Thyroid gland (tissue), 4 donors: ENCODE measurements at regions not wholly inside any gene's neighbourhood (a gene's known extent, or its start where the extent isn't known, plus 50 kb on each side); places are given as distances from the start of the nearest gene placed in this dataset.
A peak's percentile ranks its signal among the peaks of the same experiment; 100 is the strongest.

Source experiments
- DNase-seq, 2 donors: peaks; one replicate each; pipeline ENCODE4 v3.0.0-alpha.2; 2019
- H3K27ac ChIP-seq, 3 donors: fragments of 200-600 bp; sonication (generic); 1 replicate in 2 of 3; 2 replicates in 1 of 3; pipeline ENCODE4 v1.5.1; 2016 to 2019; ENCODE audit warnings: mild to moderate bottlenecking in 1 of 3, moderate library complexity in 1 of 3
- H3K27me3 ChIP-seq: fragments of 200-600 bp; sonication (generic); one replicate; pipeline ENCODE4 v1.5.1; 2019
- H3K36me3 ChIP-seq, 2 donors: fragments of 200-600 bp; sonication (generic); one replicate each; pipeline ENCODE4 v1.5.1; 2016 to 2019
- H3K4me1 ChIP-seq, 2 donors: fragments of 200-600 bp; sonication (generic); one replicate each; pipeline ENCODE4 v1.5.1; 2017 to 2019
- H3K4me3 ChIP-seq, 3 donors: fragments of 200-600 bp; sonication (generic); replicated peaks in 1 of 3; 1 replicate in 2 of 3; 2 replicates in 1 of 3; pipeline ENCODE4 v1.5.1; 2016; ENCODE audit warnings: mild to moderate bottlenecking in 1 of 3
- H3K9me3 ChIP-seq: fragments of 200-600 bp; sonication (generic); one replicate; pipeline ENCODE4 v1.5.1; 2017
- POLR2A ChIP-seq, 2 donors: fragments of 450-650 bp; IDR thresholded peaks; one replicate each; pipeline ENCODE4 v1.6.1; 2017; ENCODE audit warnings: antibody characterized with exemption in 2 of 2, mild to moderate bottlenecking in 2 of 2, moderate library complexity in 1 of 2
- WGBS, 2 donors: methylation state at CpG; one replicate each; pipeline ENCODE4 v1.1.5; 2017; 5-methylcytosine and 5-hydroxymethylcytosine counted together
- intact Hi-C: fragments of 100-400 bp; cut with DNase I; formaldehyde crosslinking; loops from one replicate; pipeline ENCODE4 v1.15.1; 2023
- TF ChIP-seq, protein P1 (sequence below), 6 experiments: fragments of 200-600 bp in 3 of 6; fragments of 450-650 bp in 3 of 6; sonication (generic) in 3 of 6; IDR thresholded peaks; one replicate each; pipeline ENCODE4 v1.5.1; 2016 to 2019; ENCODE audit warnings: antibody characterized with exemption in 6 of 6, mild to moderate bottlenecking in 2 of 6, inconsistent platforms in 1 of 6, moderate library complexity in 1 of 6

- WGBS, 2 donors = 93 to 96% methylated on average over 2 of the region's 2 CpGs
- Histone ChIP-seq H3K4me3 (no peak overlapping the region), H3K36me3 (no peaks in the 10 kb centered on the region), H3K27me3 (no peaks in the 10 kb centered on the region), H3K27ac (no peak overlapping the region), H3K4me1 (peaks cover 4 to 8% of the 10 kb centered on the region in 2 donors), H3K9me3 (no peaks in the 10 kb centered on the region)
- DNase-seq = no peak
- intact Hi-C loops = no loop called here
- TF ChIP-seq, protein P1, sequence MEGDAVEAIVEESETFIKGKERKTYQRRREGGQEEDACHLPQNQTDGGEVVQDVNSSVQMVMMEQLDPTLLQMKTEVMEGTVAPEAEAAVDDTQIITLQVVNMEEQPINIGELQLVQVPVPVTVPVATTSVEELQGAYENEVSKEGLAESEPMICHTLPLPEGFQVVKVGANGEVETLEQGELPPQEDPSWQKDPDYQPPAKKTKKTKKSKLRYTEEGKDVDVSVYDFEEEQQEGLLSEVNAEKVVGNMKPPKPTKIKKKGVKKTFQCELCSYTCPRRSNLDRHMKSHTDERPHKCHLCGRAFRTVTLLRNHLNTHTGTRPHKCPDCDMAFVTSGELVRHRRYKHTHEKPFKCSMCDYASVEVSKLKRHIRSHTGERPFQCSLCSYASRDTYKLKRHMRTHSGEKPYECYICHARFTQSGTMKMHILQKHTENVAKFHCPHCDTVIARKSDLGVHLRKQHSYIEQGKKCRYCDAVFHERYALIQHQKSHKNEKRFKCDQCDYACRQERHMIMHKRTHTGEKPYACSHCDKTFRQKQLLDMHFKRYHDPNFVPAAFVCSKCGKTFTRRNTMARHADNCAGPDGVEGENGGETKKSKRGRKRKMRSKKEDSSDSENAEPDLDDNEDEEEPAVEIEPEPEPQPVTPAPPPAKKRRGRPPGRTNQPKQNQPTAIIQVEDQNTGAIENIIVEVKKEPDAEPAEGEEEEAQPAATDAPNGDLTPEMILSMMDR (IDR thresholded peaks at IDR 0.05) = no peak
- TF ChIP-seq POLR2A (IDR thresholded peaks at IDR 0.05) = no peak
These were observed 149.0 kb upstream of the ANK2 start for GRCh38 chr4:112900416-112900815.

- no peaks in the 10 kb centered on the region for H3K9me3 ChIP-seq
- TF ChIP-seq, protein P1 (IDR thresholded peaks at IDR 0.05) = no peak
- no peak for TF ChIP-seq POLR2A (IDR thresholded peaks at IDR 0.05)
- peaks cover 4 to 5% of the 10 kb centered on the region in 2 donors for H3K4me1 ChIP-seq
- intact Hi-C loops = no loop called here
- no peaks in the 10 kb centered on the region for H3K36me3 ChIP-seq
- H3K27me3 ChIP-seq = no peaks in the 10 kb centered on the region
- no peak for DNase-seq
- peak overlapping the region in 2 of 3 donors; percentile 2 to 32 for H3K27ac ChIP-seq
- WGBS, 2 donors = 72 to 73% methylated on average over 1 of the region's 1 CpG
- no peak overlapping the region for H3K4me3 ChIP-seq
These were observed 147.5 kb upstream of the ANK2 start for GRCh38 chr4:112901962-112902411.

GRCh38 chr4:112905728-112906127 lies 143.7 kb upstream of the ANK2 start:
- WGBS, 2 donors = 88 to 90% methylated on average over 4 of the region's 4 CpGs
- no peak overlapping the region for H3K27ac ChIP-seq

GRCh38 chr4:112908511-112908910 lies 140.9 kb upstream of the ANK2 start:
- H3K4me3 ChIP-seq = no peak overlapping the region
- peaks cover 0 to 4% of the 10 kb centered on the region in 2 donors for H3K4me1 ChIP-seq
- no peaks in the 10 kb centered on the region for H3K9me3 ChIP-seq
- no peaks in the 10 kb centered on the region for H3K27me3 ChIP-seq
- TF ChIP-seq, protein P1 (IDR thresholded peaks at IDR 0.05) = no peak
- no peak for TF ChIP-seq POLR2A (IDR thresholded peaks at IDR 0.05)
- H3K27ac ChIP-seq = no peak overlapping the region
- no peaks in the 10 kb centered on the region for H3K36me3 ChIP-seq
- intact Hi-C loops = no loop called here
- 89 to 92% methylated on average over 1 of the region's 1 CpG for WGBS, 2 donors
- no peak for DNase-seq

More at GRCh38 chr4:112905728-112906127, 143.7 kb upstream of the ANK2 start:
- H3K27me3 ChIP-seq = no peaks in the 10 kb centered on the region
- H3K36me3 ChIP-seq = no peaks in the 10 kb centered on the region
- peaks cover 4 to 6% of the 10 kb centered on the region in 2 donors for H3K4me1 ChIP-seq
- no peak for DNase-seq
- no peak overlapping the region for H3K4me3 ChIP-seq
- no peak for TF ChIP-seq POLR2A (IDR thresholded peaks at IDR 0.05)
- TF ChIP-seq, protein P1 (IDR thresholded peaks at IDR 0.05) = no peak
- intact Hi-C loops = no loop called here
- H3K9me3 ChIP-seq = no peaks in the 10 kb centered on the region

GRCh38 chr4:112910109-112910736 lies 139.2 kb upstream of the ANK2 start:
- WGBS, 2 donors = 5 to 7% methylated on average over 7 of the region's 7 CpGs
- no peaks in the 10 kb centered on the region for H3K27me3 ChIP-seq
- DNase-seq = peak in 1 of 2 donors; percentile 12
- no peaks in the 10 kb centered on the region for H3K36me3 ChIP-seq
- H3K9me3 ChIP-seq = no peaks in the 10 kb centered on the region
- H3K4me3 ChIP-seq = peak overlapping the region in 1 of 3 donors; percentile 7
- peaks cover 0 to 4% of the 10 kb centered on the region in 2 donors for H3K4me1 ChIP-seq
- intact Hi-C loops = no loop called here
- peak overlapping the region in 2 of 3 donors; percentile 14 to 33 for H3K27ac ChIP-seq
- TF ChIP-seq, protein P1 (IDR thresholded peaks at IDR 0.05) = no peak
- no peak for TF ChIP-seq POLR2A (IDR thresholded peaks at IDR 0.05)
